T-helper 2 cell treated with Interferon-gamma antibody and Interleukin-4, amounts not matched to agents 5 μg/mL and 100 μg/mL, for 36 hours (primary cell): ENCODE measurements at regions not wholly inside any gene's neighbourhood (a gene's known extent, or its start where the extent isn't known, plus 50 kb on each side); places are given as distances from the start of the nearest gene placed in this dataset.
"Not testable (repeated sequence)": the region's sequence is repeated elsewhere in the genome, so short reads cannot be mapped to it uniquely, and the experiment has no call there.

Experiments
- DNase-seq: peaks from one replicate; pipeline ENCODE4 v3.0.0; 2021; ENCODE audit warnings: low spot score
- H3K27ac Mint-ChIP-seq: one replicate; pipeline ENCODE4 v1.8.0; 2021; ENCODE audit warnings: mild to moderate bottlenecking, mixed read lengths
- H3K27me3 Mint-ChIP-seq: one replicate; pipeline ENCODE4 v1.8.0; 2021; ENCODE audit warnings: low read depth, mixed read lengths
- H3K36me3 Mint-ChIP-seq: one replicate; pipeline ENCODE4 v1.8.0; 2021; ENCODE audit warnings: low read depth, mixed read lengths
- H3K4me1 Mint-ChIP-seq: one replicate; pipeline ENCODE4 v1.8.0; 2021; ENCODE audit warnings: low read depth, mixed read lengths
- H3K4me3 Mint-ChIP-seq: one replicate; pipeline ENCODE4 v1.8.0; 2022; ENCODE audit warnings: mild to moderate bottlenecking, moderate library complexity, mixed read lengths
- H3K9me3 Mint-ChIP-seq: one replicate; pipeline ENCODE4 v1.8.0; 2021; ENCODE audit warnings: mixed read lengths

GRCh38 chr4:38413524-38414341 lies 250.3 kb upstream of the KLF3 start:
- DNase-seq, result no peak
- no peak overlapping the region for H3K27ac Mint-ChIP-seq
- H3K27me3 Mint-ChIP-seq, result peaks cover 3% of the 10 kb centered on the region
- H3K36me3 Mint-ChIP-seq, result no peaks in the 10 kb centered on the region
- H3K9me3 Mint-ChIP-seq, result no peaks in the 10 kb centered on the region
- no peaks in the 10 kb centered on the region for H3K4me1 Mint-ChIP-seq
- H3K4me3 Mint-ChIP-seq, result no peak overlapping the region

- Mint-ChIP-seq H3K4me3 (no peak overlapping the region), H3K36me3 (no peaks in the 10 kb centered on the region), H3K9me3 (no peaks in the 10 kb centered on the region), H3K27me3 (peaks cover 3% of the 10 kb centered on the region), H3K27ac (no peak overlapping the region), H3K4me1 (no peaks in the 10 kb centered on the region)
- DNase-seq, result no peak
These were observed 249.6 kb upstream of the KLF3 start for GRCh38 chr4:38414410-38414809.

GRCh38 chr4:38415682-38416081 lies 248.3 kb upstream of the KLF3 start:
- peaks cover 1% of the 10 kb centered on the region for H3K36me3 Mint-ChIP-seq
- H3K4me3 Mint-ChIP-seq, result no peak overlapping the region
- H3K27me3 Mint-ChIP-seq, result peaks cover 3% of the 10 kb centered on the region
- H3K9me3 Mint-ChIP-seq, result peaks cover 10% of the 10 kb centered on the region
- no peaks in the 10 kb centered on the region for H3K4me1 Mint-ChIP-seq
- no peak overlapping the region for H3K27ac Mint-ChIP-seq
- no peak for DNase-seq

GRCh38 chr4:38416450-38417014 lies 247.5 kb upstream of the KLF3 start:
- Mint-ChIP-seq H3K4me1 (no peaks in the 10 kb centered on the region), H3K9me3 (peaks cover 11% of the 10 kb centered on the region), H3K4me3 (no peak overlapping the region), H3K27me3 (peaks cover 3% of the 10 kb centered on the region), H3K36me3 (peaks cover 1% of the 10 kb centered on the region), H3K27ac (no peak overlapping the region)
- no peak for DNase-seq

- H3K9me3 Mint-ChIP-seq, result peaks cover 11% of the 10 kb centered on the region
- H3K4me3 Mint-ChIP-seq, H3K27ac Mint-ChIP-seq: not testable (repeated sequence)
These were observed 243.7 kb upstream of the KLF3 start for GRCh38 chr4:38420254-38420653.

GRCh38 chr4:38422850-38423249 lies 241.1 kb upstream of the KLF3 start:
- Mint-ChIP-seq H3K27me3 (peaks cover 7% of the 10 kb centered on the region), H3K4me3 (no peak overlapping the region), H3K27ac (no peak overlapping the region), H3K4me1 (no peaks in the 10 kb centered on the region), H3K36me3 (peaks cover 1% of the 10 kb centered on the region), H3K9me3 (peaks cover 11% of the 10 kb centered on the region)
- DNase-seq, result no peak

More at GRCh38 chr4:38420254-38420653, 243.7 kb upstream of the KLF3 start:
- not testable (repeated sequence) for DNase-seq, H3K36me3 Mint-ChIP-seq, H3K4me1 Mint-ChIP-seq, H3K27me3 Mint-ChIP-seq

GRCh38 chr4:38424151-38424871 lies 239.7 kb upstream of the KLF3 start:
- Mint-ChIP-seq H3K27ac (no peak overlapping the region), H3K36me3 (peaks cover 1% of the 10 kb centered on the region), H3K27me3 (peaks cover 7% of the 10 kb centered on the region), H3K4me1 (no peaks in the 10 kb centered on the region), H3K4me3 (no peak overlapping the region), H3K9me3 (peaks cover 11% of the 10 kb centered on the region)
- no peak for DNase-seq

GRCh38 chr4:38426532-38426931 lies 237.5 kb upstream of the KLF3 start:
- Mint-ChIP-seq H3K9me3 (no peaks in the 10 kb centered on the region), H3K27ac (no peak overlapping the region), H3K4me1 (no peaks in the 10 kb centered on the region), H3K27me3 (peaks cover 7% of the 10 kb centered on the region), H3K36me3 (no peaks in the 10 kb centered on the region), H3K4me3 (no peak overlapping the region)
- no peak for DNase-seq

- Mint-ChIP-seq H3K9me3 (peaks cover under 1% of the 10 kb centered on the region), H3K36me3 (no peaks in the 10 kb centered on the region), H3K4me1 (no peaks in the 10 kb centered on the region), H3K4me3 (no peak overlapping the region), H3K27ac (no peak overlapping the region), H3K27me3 (peaks cover 6% of the 10 kb centered on the region)
- no peak for DNase-seq
These were observed 233.2 kb upstream of the KLF3 start for GRCh38 chr4:38430841-38431240.

GRCh38 chr4:38442073-38442788 lies 221.8 kb upstream of the KLF3 start:
- H3K36me3 Mint-ChIP-seq, result no peaks in the 10 kb centered on the region

GRCh38 chr4:38449506-38450174 lies 214.4 kb upstream of the KLF3 start:
- peaks cover 4% of the 10 kb centered on the region for H3K36me3 Mint-ChIP-seq
- H3K4me1 Mint-ChIP-seq, result peaks cover 21% of the 10 kb centered on the region
- no peaks in the 10 kb centered on the region for H3K27me3 Mint-ChIP-seq
- no peak overlapping the region for H3K27ac Mint-ChIP-seq
- H3K4me3 Mint-ChIP-seq, result no peak overlapping the region
- peaks cover 28% of the 10 kb centered on the region for H3K9me3 Mint-ChIP-seq
- DNase-seq, result no peak

More at GRCh38 chr4:38442073-38442788, 221.8 kb upstream of the KLF3 start:
- Mint-ChIP-seq H3K27me3 (peaks cover 2% of the 10 kb centered on the region), H3K4me1 (no peaks in the 10 kb centered on the region), H3K27ac (no peak overlapping the region), H3K4me3 (no peak overlapping the region), H3K9me3 (peaks cover 6% of the 10 kb centered on the region)
- no peak for DNase-seq

GRCh38 chr4:38452009-38452408 lies 212.0 kb upstream of the KLF3 start:
- Mint-ChIP-seq H3K9me3 (peaks cover 28% of the 10 kb centered on the region), H3K36me3 (peaks cover 4% of the 10 kb centered on the region), H3K27me3 (no peaks in the 10 kb centered on the region), H3K4me3 (no peak overlapping the region), H3K27ac (no peak overlapping the region), H3K4me1 (peaks cover 38% of the 10 kb centered on the region)
- no peak for DNase-seq

- Mint-ChIP-seq H3K9me3 (peaks cover 23% of the 10 kb centered on the region), H3K36me3 (peaks cover 4% of the 10 kb centered on the region), H3K27ac (no peak overlapping the region), H3K4me3 (no peak overlapping the region), H3K27me3 (no peaks in the 10 kb centered on the region), H3K4me1 (peaks cover 38% of the 10 kb centered on the region)
- no peak for DNase-seq
These were observed 211.5 kb upstream of the KLF3 start for GRCh38 chr4:38452542-38452941.
